SU-DHL-6 (cell line): ENCODE measurements at regions not wholly inside any gene's neighbourhood (a gene's known extent, or its start where the extent isn't known, plus 50 kb on each side); places are given as distances from the start of the nearest gene placed in this dataset.

ENCODE experiments used
- EZH2phosphoT487 ChIP-seq: fragments of 200-600 bp; sonication (generic), shearing (Covaris generic); conservative IDR thresholded peaks from 2 replicates; pipeline ENCODE4 v1.6.1; 2018; ENCODE audit warnings: mild to moderate bottlenecking, antibody characterized with exemption, low read length, moderate library complexity, mixed read lengths
- TF ChIP-seq, protein P1 (sequence below): fragments of 200-600 bp; sonication (generic); IDR thresholded peaks from one replicate; pipeline ENCODE4 v1.5.1; 2017; ENCODE audit warnings: antibody characterized with exemption, mild to moderate bottlenecking, low read length, moderate library complexity; ENCODE audit not compliant: insufficient read depth, poor library complexity, severe bottlenecking

DNA sequence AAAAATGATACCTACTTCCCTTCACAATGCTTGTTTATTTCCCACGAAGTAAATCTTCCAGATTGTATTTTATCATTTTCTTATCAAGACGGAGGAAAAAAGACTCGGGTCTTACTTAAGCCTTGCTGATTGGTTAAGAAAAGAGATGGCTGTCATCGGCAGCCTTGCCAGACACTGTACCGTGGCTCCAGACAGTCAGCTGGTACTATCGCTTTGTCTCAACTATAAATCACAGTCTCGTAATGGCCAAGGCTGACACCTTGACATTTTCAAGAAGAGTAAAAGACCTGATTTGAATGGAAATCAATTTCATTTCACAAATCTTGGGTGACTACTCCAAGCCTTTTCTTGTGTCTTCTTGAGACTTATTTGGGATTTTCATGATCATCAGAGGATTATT is 868.0 kb downstream of the USP25 start:
- TF ChIP-seq, protein P1, sequence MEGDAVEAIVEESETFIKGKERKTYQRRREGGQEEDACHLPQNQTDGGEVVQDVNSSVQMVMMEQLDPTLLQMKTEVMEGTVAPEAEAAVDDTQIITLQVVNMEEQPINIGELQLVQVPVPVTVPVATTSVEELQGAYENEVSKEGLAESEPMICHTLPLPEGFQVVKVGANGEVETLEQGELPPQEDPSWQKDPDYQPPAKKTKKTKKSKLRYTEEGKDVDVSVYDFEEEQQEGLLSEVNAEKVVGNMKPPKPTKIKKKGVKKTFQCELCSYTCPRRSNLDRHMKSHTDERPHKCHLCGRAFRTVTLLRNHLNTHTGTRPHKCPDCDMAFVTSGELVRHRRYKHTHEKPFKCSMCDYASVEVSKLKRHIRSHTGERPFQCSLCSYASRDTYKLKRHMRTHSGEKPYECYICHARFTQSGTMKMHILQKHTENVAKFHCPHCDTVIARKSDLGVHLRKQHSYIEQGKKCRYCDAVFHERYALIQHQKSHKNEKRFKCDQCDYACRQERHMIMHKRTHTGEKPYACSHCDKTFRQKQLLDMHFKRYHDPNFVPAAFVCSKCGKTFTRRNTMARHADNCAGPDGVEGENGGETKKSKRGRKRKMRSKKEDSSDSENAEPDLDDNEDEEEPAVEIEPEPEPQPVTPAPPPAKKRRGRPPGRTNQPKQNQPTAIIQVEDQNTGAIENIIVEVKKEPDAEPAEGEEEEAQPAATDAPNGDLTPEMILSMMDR, result no peak
- no peak for TF ChIP-seq EZH2phosphoT487
